ENCODE measurements at regions not wholly inside any gene's neighbourhood (a gene's known extent, or its start where the extent isn't known, plus 50 kb on each side); places are given as distances from the start of the nearest gene placed in this dataset.

GRCh38 chr2:120499784-120500495, 154.0 kb downstream of the INHBB start:
- H3K27ac Mint-ChIP-seq = no peak overlapping the region
- no peak overlapping the region for H4K5ac ChIP-seq (ENCODE audit: insufficient read length, low read depth, low read length)

More at GRCh38 chr2:120499784-120500495, 154.0 kb downstream of the INHBB start:
- H3K4me1 Mint-ChIP-seq = peaks cover 0 to 3% of the 10 kb centered on the region in 2 experiments; a peak in 1 of 4 replicates
- Histone ChIP-seq H2AK5ac (ENCODE audit: insufficient read length, low read length) (no peak overlapping the region), H3K4me1 (ENCODE audit: insufficient read depth, low read length) (no peaks in the 10 kb centered on the region), H3K9ac (ENCODE audit: extremely low read depth, insufficient read length, low read length) (no peak overlapping the region), H3K4ac (ENCODE audit: low read depth, low read length) (no peak overlapping the region), H3K79me2 (ENCODE audit: insufficient read depth, low read length) (no peaks in the 10 kb centered on the region), H2BK120ac (ENCODE audit: low read depth, low read length, poor library complexity, severe bottlenecking) (no peak overlapping the region), H2BK12ac (ENCODE audit: insufficient read length, low read depth, low read length) (no peak overlapping the region), H2BK5ac (ENCODE audit: insufficient read length, low read length) (no peak overlapping the region), H4K8ac (replicated peaks; ENCODE audit: insufficient read length, low read depth, low read length) (no peak overlapping the region), H2BK15ac (ENCODE audit: low read depth, low read length) (no peak overlapping the region), H3K14ac (ENCODE audit: insufficient read depth, low read length) (no peak overlapping the region), H3K23me2 (ENCODE audit: insufficient read length, low read depth, low read length, poor library complexity, severe bottlenecking) (no peaks in the 10 kb centered on the region), H3K9me3 (ENCODE audit: control insufficient read depth, low read depth, low read length) (no peaks in the 10 kb centered on the region), H4K20me1 (ENCODE audit: control insufficient read depth, insufficient read depth, insufficient read length) (no peaks in the 10 kb centered on the region), H3K4me2 (ENCODE audit: insufficient read depth, insufficient read length, low read length) (no peak overlapping the region), H3K56ac (ENCODE audit: insufficient read length, low read depth, low read length) (no peak overlapping the region), H3K27me3 (ENCODE audit: insufficient read depth, low read length) (no peaks in the 10 kb centered on the region; the same call in 1 of the 2 replicates), H3K79me1 (ENCODE audit: insufficient read depth, low read depth, low read length, poor library complexity, severe bottlenecking) (no peaks in the 10 kb centered on the region), H4K91ac (ENCODE audit: insufficient read length, low read depth, low read length) (no peak overlapping the region), H2BK20ac (ENCODE audit: low read depth, low read length, poor library complexity, severe bottlenecking) (no peak overlapping the region), H3K23ac (ENCODE audit: insufficient read length, low read depth, low read length) (no peak overlapping the region), H3K18ac (ENCODE audit: insufficient read length, low read depth, low read length) (no peak overlapping the region), H3K27ac (ENCODE audit: insufficient read length, low read depth, low read length) (no peak overlapping the region), H2AFZ (ENCODE audit: low read length) (no peak overlapping the region), H3T11ph (ENCODE audit: low read length) (no peak overlapping the region)
- peaks cover 93% of the 10 kb centered on the region for H3K27me3 Mint-ChIP-seq (ENCODE audit: low read depth)
- no peaks in the 10 kb centered on the region for H3K36me3 Mint-ChIP-seq (ENCODE audit: insufficient read depth in 1 of 3, low read depth in 3 of 3)
- no peak for DNase-seq
- no CpG with 5 or more reads among the region's 13 CpGs for WGBS (ENCODE audit: extremely low coverage, insufficient read length, low lambda C conversion rate)
- TF ChIP-seq CTCF (conservative IDR thresholded peaks at IDR 0.05) = no peak
- no peaks in the 10 kb centered on the region; a peak in 1 of 5 replicates for H3K9me3 Mint-ChIP-seq
- H3K4me3 Mint-ChIP-seq = no peak overlapping the region

Measured in H9 (cell line).